ENCODE measurements at regions not wholly inside any gene's neighbourhood (a gene's known extent, or its start where the extent isn't known, plus 50 kb on each side); places are given as distances from the start of the nearest gene placed in this dataset.

GRCh38 chr7:83849131-83849530, 200.2 kb upstream of the SEMA3E start:
- TF ChIP-seq EZH2 (IDR thresholded peaks at IDR 0.05; ENCODE audit: insufficient read depth, poor library complexity, severe bottlenecking), result no peak
- TF ChIP-seq EZH2phosphoT487 (IDR thresholded peaks at IDR 0.05; ENCODE audit: insufficient read depth, low read depth), result no peak
